HG03520 (cell line): ENCODE measurements at regions not wholly inside any gene's neighbourhood (a gene's known extent, or its start where the extent isn't known, plus 50 kb on each side); places are given as distances from the start of the nearest gene placed in this dataset.
A peak's percentile ranks its signal among the peaks of the same experiment; 100 is the strongest.

Source experiments
- ATAC-seq: cut with Tn5 transposase; IDR thresholded peaks from one replicate; pipeline ENCODE4 v1.9.1; 2021; ENCODE audit warnings: mild to moderate bottlenecking, moderate library complexity; ENCODE audit not compliant: unreplicated experiment

DNA sequence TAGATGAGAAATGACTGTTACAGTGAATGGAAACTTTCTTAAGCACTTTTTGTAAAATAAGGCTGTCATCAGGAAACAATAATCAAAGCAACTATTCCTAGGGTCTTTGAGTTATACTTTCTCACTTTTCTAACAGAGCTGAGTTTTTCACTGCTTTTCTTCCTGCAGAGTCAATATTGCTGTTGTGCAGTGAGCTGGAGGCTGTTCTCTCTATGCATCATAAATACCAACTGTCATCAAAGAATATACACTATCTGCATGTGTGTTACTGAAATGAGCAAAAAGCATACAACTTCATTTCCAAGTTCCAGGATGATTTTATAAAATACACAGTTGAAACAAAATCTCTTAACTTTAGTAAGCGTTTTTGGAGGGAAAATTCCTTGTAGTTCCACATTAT is 110.4 kb upstream of the CPSF6 start:
- no peak for ATAC-seq

DNA sequence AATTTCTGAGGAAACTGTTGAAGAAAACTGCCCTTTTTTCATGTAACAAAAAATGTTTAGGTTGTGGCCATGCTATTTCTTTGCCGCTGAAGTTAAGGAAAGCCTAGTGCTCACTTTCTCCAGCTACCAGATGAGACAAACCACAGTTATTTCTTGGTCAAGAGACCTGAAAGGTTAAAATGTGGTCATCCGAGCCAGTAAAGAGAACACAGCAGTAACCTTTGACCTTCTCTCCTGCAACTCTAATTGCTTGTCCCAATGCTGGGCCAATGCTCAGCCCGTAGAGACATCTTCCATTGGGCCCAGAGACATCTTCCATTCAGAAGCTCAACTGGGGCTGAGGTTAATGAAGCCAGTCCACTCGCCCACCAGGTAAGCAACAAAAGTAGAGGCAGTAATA is 109.8 kb upstream of the CPSF6 start:
- no peak for ATAC-seq

DNA sequence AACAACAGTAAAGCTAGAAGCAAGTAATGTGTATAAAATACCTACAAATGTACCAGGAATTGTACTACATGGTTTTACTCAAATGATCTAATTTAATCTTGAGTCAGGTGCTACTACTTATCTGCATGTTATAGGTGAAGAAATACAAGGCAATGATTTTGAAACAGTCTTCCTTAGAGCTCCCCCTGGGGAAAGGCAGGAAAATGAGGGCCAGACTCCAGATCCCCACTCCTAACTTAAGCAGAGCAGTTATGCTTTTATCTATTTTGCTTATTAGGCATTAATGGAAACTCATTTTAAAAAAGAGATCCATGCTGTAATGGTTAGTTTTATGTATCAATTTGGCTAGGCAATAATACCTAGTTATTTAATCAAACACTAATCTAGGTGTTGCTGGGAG is 109.3 kb upstream of the CPSF6 start:
- no peak for ATAC-seq

DNA sequence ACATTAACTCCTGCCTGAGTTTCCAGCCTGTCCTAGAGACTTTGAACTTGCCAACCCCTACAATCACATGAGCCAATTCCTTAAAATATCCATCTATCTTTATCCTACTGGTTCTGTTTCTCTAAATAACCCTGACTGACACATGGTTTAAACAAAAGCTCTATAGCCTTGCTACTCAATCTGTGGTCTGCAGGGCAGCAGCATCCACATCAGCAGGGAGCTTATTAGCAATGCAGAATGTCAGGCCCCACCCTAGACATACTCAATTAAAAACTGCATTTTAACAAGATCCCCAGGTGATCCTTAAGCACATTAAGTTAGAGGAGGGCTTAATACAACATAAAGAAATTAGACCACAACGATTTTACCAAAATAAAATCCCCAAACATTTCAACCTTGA is 108.3 kb upstream of the CPSF6 start:
- no peak for ATAC-seq

DNA sequence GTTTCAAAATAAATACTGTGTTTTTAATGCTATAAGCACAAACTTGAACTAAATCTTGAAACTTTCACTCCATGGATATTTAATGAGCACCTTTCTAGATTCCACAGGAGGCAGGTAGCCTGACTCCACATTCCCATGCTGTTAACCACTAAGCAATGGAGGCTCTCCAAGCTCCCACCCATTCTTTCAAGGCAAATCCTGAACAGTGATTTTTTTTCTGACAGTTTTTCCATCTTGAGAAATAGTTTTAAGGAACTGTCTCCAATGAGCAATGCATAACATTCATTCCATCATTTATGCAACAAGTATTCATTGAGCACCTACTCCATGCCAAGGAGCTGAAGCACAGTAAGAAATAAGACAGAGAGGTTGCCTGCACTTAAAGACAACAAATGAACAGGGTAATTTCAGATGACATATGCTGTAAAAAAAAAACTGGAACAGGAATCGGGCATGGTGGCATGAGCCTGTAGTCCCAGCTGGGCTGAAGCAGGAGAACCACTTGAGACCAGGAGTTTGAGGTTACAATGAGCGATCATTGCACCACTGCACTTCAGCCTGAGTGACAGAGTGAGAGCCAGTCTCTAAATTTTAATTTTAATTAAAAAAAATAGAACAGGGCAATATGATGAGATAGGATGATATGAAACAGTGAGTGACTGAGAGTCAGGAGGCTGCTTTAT is 102.3 kb upstream of the CPSF6 start:
- no peak for ATAC-seq

DNA sequence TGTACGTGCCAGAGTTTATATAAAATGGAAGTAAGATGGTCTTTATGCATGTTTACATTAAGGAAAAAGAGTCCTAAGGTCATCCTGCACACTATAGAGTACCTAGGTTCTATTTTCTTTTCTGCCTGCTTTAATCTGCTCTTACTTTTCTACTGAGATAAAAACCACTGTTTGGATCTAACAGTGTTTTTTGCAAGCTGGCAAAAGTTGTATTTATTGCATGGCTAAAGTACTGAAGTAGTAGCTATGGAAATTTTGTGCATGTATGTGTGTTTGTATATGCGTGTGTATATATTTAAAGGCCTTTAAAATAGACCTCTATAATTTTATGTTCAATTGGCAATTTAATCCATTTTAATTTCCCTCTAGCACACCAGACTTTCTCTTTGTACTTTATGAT is 98.3 kb upstream of the CPSF6 start:
- no peak for ATAC-seq

DNA sequence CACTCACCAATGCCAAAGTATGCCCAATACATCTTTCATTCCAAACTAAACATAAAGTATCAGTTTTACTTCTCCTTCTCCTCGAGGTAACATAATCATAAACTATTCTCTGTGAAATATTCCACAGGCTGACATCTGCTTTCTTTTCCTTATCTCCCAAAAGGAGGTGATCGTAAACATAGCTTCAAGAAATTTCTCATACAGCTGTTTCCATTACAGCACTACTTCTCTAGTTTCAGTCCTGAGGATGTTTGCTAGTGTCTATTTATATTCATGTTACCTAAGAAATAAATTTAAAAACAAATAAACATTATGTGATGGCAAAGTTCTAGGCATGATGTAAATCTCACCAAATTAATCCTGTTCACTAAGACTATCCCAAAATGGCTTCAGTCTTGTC is 90.1 kb upstream of the CPSF6 start:
- ATAC-seq = no peak

DNA sequence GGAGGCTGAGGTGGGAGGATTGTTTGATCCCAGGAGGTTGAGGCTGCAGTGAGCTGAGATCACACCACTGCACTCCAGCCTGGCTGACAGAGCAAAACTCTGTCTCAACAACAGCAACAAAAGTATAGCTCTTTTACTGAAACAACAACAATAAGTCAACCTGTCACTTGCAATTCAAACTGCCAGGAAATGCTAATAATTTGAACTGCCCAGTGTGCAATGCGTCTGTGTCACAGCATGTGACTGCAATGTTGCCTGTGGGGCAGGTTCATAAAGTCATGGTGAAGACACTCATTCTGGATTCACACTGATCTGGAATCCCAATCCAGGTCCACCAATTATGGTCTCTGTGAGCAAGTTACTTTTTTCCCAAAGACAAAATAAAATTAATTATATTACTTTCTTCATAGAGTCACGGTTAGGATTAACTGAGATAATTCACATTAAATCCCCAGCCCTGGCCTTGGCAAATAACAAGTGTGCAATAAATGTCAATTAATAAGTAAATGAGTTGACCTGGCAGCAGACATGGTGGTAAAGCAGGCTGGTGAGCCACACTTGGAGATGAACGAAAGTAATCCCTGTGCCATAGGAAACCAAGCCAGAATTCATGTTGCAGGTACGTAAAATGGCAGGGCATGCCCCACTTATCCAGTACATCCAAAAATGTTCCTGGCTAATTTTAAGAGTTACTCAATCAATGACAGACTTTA is 89.1 kb upstream of the CPSF6 start:
- ATAC-seq = no peak

DNA sequence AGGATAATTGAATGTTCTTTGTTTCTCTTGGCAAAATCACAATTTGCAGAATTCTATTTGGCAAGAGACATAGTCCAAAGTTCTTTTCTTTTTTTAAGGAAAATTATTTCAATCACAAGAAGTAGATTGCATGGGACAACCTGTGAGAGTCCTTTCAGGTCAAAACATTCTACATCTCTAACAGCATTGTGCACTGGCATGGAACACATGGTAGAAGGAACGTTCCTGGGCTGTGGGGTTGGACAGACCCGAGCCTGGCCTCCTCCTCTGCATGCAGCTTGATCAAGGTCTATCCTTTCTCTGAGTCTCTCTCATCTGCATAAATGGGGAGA is 88.6 kb upstream of the CPSF6 start:
- ATAC-seq = no peak

DNA sequence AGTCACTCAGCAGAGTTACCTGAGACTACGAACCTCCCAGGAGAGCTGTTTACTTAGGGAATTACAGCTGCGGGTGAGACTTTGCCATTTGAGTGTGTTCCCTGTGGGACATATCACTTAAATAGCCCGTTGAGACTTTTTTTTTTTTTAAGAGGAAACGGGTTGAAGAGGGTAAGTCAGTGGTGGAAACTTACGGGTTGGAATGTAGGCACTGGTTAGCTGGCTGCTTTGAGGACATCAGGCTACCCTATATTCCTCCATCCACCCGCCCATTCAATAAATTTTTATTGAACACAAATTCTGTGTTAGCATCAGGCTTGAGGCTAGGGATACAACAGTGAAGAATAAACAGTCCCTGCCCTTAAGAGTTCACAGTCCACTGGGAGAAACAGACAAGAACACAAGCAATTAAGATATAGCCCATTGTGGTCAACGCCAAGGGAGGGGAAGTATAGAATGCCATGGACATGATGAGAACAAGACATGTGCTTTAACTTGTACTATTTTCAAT is 88.1 kb upstream of the CPSF6 start:
- ATAC-seq = no peak

DNA sequence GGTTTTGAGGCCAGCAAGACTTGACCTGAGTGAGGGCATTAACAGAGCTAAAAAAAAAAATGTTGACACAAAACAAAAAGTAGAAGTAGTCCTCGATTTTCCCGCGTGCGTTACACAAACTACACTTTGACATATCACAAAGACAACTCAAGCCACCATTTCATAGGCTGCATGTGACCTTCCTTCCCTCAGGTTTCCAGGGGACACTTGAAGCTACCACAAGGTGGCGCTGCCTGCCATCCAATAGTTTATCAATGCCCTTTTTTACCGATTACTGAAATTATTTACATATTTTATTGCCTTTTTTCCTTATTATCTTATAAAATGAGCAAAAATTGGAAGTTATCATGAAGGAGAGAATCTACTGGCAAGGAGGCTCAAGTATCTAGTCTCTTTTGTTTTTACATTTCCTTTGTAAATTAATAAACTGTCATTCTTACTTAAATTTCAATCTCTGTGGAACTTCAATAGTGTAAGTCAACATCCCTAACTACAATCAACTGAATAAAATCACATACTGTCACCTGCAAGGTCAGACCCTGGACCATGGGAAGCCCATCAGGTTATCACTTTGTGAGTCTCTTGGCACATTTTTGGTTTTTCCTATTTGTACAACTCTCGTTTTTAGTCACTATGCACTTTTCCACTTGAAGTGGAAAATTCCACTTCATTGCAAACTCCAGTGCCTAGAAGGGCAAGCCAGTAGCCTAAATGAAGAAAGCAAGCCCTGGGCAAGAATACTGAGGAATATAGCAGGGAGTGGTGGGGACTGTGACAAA is 84.6 kb upstream of the CPSF6 start:
- ATAC-seq = no peak

DNA sequence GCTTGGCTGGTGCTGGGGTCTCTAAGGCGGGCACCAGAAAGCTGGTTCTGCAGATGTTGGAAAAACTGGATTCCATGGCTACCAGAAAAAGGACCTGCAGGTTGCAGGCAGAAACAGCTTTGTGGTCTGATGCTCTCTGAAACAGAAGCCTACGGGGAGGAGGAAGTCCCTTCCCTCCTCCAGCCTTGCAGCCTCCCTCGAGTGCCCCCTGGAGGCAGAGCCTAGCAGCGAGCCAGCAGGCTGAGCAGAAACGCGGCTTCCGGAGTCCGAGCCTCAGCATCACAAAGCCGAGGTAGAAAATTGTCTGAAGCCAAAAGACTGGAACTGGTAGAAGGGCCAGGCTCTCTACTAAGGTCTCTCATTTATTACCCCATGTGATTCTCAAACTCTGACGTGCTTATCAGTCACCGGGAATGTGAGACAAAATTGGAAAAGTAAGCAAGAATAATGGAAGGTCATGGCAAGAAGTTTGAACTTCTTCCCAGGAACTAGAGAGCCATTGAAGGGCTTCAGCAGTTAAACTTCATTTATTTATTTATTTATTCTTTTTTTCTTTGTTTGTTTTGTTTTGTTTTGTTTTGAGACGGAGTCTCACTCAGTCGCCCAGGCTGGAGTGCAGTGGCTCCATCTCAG is 82.2 kb upstream of the CPSF6 start:
- peak; percentile 92 for ATAC-seq

DNA sequence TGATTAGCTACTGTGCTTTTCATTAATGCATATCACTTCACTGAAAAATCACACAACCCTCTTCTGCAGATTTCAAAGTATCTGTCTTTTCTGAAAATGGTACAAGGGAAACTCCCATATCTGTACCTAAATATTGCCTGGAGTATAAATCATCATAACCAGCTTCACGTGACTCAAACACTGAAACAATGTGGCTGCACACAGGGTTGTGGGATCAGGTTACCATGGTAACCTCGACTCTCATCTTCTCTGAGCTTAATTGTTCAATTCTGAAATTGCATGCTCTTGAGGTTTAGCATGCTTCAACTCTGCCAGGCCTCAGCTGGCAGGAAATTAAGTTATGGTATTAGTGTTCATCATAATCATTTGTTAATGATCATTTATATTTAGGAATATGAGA is 77.5 kb upstream of the CPSF6 start:
- peak; percentile 60 for ATAC-seq

DNA sequence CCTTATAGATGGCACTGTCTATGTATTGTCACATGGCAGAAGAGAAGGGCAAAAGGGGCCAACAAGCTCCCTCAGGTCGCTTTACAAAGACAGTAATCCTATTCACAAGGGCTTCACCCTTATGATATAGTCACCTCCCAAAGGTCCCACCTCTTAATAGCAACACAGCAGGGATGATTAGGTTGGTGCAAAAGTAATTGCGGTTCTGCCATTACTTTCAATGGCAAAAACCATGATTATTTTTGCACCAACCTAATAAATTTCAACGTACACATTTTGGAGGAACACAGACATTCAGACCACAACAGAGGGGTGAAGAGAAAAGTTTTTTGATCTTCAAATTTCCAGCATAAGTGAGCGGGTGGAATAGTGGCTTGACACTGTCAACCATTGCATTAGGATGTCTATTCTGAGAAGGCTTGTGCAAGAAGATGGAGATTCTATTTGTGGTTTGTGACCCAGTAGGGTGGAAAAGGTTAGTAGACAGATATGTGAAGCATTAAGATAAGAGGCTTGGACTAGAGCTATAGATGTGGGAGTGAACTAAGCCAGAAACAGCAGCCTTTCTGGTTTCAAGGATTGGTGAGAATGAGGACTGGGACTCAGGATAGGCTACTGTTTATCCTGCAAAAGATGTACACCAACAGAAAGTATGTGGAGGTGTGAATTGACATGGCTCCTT is 75.5 kb upstream of the CPSF6 start:
- no peak for ATAC-seq

DNA sequence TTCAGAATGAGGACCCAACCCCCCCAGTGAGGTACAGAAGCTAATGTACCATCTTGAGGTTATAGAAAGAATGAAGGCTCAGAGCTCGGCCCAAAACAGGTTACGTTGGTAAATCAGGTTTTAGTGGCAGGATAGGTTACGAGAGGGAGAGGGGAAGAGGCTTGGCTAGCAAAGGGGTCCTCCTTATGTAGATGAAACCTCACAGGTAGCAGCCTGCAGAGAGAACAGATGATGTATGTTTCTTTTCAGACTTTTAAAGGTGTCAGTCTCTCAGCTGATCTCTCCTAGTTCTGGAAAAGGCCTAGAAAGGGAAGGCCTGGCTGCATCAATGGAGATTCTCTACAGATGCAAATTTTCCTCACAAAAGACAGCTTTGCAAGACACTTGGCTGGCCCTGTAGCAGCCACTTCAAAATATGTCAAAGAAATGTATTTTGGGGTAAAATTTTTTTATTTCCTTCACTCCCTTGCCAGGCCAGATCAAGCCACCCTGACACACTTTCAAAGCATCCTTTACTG is 71.7 kb upstream of the CPSF6 start:
- ATAC-seq = no peak

DNA sequence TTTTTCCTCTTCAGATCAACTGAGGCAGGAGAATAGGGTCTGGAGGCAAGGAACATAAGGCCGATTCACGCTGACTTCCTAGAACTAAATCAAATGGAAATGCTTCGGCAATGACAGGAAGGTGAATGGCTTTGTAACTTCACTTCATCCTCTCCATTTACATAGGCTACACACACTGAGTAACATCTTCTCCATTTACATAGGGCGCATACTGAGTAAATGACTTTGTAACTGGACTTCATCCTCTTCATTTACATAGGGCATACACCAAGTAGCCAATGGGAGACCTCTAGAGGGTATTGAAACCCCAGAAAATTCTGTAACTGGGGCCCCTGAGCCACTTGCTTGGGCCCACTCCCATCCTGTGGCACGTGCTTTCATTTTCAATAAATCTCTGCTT is 71.0 kb upstream of the CPSF6 start:
- ATAC-seq = no peak

DNA sequence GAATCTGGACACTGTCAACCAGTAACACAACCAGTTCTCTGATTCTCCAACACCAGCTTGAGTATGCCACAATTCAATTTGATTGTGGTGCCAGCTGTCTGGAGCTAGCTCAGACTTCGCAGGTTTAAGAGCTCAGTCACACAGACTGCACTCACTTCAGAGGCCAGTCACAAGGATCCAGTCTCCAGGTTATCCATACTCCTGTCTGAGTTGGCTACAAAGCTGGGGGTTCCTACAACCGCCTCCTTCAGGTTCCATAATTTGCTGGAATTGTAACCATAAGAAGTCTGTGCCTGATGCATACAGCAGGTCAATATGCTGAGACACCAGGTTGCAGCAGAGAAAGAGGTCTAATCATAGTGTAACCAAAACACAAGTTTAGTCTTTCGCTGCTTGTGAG is 70.5 kb upstream of the CPSF6 start:
- no peak for ATAC-seq

DNA sequence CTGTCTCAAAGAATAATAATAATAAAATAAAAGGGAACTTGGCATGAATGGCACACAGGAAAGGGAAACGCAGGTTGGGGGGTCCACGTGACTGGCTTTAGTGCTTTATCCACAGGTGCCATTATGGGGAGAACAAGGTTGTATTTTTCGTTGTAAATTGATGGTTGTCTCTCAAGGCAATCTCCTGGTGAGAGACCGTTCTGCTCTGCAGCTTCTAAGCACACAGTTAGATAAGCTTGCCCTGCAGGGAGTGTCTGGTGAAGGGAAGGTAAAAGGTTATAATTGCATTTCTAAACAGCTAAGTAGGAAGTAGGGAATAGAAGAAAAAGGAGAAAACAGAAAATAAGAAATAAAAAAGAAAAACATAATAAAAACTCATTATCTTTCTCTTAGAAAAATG is 69.1 kb upstream of the CPSF6 start:
- no peak for ATAC-seq

DNA sequence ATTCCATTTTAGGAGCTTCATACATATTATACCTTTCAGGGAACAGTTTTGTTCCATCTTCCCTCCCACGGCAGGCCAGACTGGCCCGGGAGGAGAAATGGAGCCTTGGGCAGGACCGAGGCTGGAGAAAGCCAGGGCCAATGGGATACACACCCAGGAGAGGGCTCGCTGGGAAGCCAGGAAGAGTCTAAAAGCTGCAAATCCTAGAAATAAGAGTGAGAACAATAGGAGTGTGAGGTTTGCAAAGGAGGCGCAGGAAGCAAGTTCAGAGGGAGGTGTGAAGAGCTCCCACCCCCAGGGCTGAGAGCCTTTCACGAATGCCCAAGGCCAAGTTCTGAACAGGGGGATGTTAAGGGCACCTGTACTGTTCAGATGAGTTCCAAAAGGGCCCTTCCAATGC is 67.5 kb upstream of the CPSF6 start:
- ATAC-seq = no peak

DNA sequence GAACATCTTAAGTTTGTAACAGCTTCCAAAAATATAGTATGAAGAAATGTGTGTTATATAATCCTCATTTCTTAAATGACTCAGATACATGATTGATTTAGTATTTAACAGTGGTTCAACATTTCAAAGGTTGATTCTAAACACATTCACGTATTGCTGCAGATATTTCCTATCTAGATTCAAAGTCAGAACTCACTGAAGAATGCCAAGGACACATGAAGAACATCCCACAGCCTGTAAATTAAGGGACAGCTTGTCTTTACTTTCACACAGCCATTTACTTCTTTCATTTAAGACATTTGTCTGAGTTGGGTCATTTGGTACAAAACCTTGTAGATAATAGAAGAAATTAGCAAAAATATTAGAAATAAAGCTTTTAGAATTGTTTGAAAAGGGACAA is 66.9 kb upstream of the CPSF6 start:
- ATAC-seq = no peak

DNA sequence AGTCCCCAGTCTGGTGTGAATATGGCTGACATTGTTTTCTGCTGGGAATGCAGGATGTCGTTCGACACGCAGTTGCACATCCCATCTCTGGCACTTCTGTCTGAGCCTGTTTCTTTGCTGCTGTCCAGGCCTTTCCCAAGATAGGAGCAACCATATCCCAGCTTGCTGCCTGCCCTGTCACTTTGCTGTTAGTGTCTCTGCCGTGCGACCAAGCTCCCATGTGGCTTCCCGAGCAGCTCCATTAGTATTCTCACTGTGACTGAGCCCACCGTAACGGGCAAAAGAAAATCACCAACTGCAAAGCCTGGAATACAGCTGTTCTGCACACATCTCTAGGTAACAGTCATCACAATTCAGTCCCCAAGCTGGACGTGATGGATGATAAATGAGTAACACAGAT is 66.0 kb upstream of the CPSF6 start:
- ATAC-seq = no peak
